A172 (cell line): ENCODE measurements at regions not wholly inside any gene's neighbourhood (a gene's known extent, or its start where the extent isn't known, plus 50 kb on each side); places are given as distances from the start of the nearest gene placed in this dataset.
A peak's percentile ranks its signal among the peaks of the same experiment; 100 is the strongest.
"Not testable (repeated sequence)": the region's sequence is repeated elsewhere in the genome, so short reads cannot be mapped to it uniquely, and the experiment has no call there.

ENCODE experiments used
- DNase-seq: peaks from one replicate; pipeline ENCODE4 v3.0.0-alpha.2; 2015; ENCODE audit warnings: low spot score

- no peak for DNase-seq
Measured at GRCh38 chr4:165767671-165768070, 105.4 kb upstream of the TLL1 start.

GRCh38 chr4:165768281-165768680, 104.8 kb upstream of the TLL1 start:
- no peak for DNase-seq

- no peak for DNase-seq
Measured at GRCh38 chr4:165774326-165774725, 98.7 kb upstream of the TLL1 start.

- no peak for DNase-seq
Measured at GRCh38 chr4:165779950-165780670, 92.9 kb upstream of the TLL1 start.

GRCh38 chr4:165780735-165781134, 92.3 kb upstream of the TLL1 start:
- DNase-seq: no peak

GRCh38 chr4:165782623-165783022, 90.4 kb upstream of the TLL1 start:
- DNase-seq: no peak

- no peak for DNase-seq
Measured at GRCh38 chr4:165783626-165784025, 89.4 kb upstream of the TLL1 start.

- DNase-seq: peak; percentile 3
Measured at GRCh38 chr4:165784672-165785071, 88.4 kb upstream of the TLL1 start.

- no peak for DNase-seq
Measured at GRCh38 chr4:165785337-165785736, 87.7 kb upstream of the TLL1 start.

GRCh38 chr4:165787516-165788274, 85.3 kb upstream of the TLL1 start:
- no peak for DNase-seq

GRCh38 chr4:165788686-165789463, 84.2 kb upstream of the TLL1 start:
- no peak for DNase-seq

GRCh38 chr4:165793236-165793635, 79.8 kb upstream of the TLL1 start:
- no peak for DNase-seq

GRCh38 chr4:165794834-165795233, 78.2 kb upstream of the TLL1 start:
- DNase-seq: no peak

- no peak for DNase-seq
Measured at GRCh38 chr4:165799384-165799815, 73.6 kb upstream of the TLL1 start.

- DNase-seq: no peak
Measured at GRCh38 chr4:165802452-165802851, 70.6 kb upstream of the TLL1 start.

- no peak for DNase-seq
Measured at GRCh38 chr4:165803005-165803404, 70.0 kb upstream of the TLL1 start.

GRCh38 chr4:165805406-165805805, 67.6 kb upstream of the TLL1 start:
- no peak for DNase-seq

- no peak for DNase-seq
Measured at GRCh38 chr4:165806613-165807012, 66.4 kb upstream of the TLL1 start.

GRCh38 chr4:165810726-165811125, 62.3 kb upstream of the TLL1 start:
- DNase-seq: peak; percentile 21

GRCh38 chr4:165813606-165814005, 59.4 kb upstream of the TLL1 start:
- no peak for DNase-seq

GRCh38 chr4:165814256-165815020, 58.6 kb upstream of the TLL1 start:
- DNase-seq: peak; percentile 2

GRCh38 chr4:165819126-165819525, 53.9 kb upstream of the TLL1 start:
- not testable (repeated sequence) for DNase-seq
